Activated CD8-positive, alpha-beta T cell treated with anti-CD3 and anti-CD28 coated beads for 36 hours (primary cell): ENCODE measurements at regions not wholly inside any gene's neighbourhood (a gene's known extent, or its start where the extent isn't known, plus 50 kb on each side); places are given as distances from the start of the nearest gene placed in this dataset.

ENCODE experiments used
- ATAC-seq: fragments of 200-7000 bp; cut with Tn5 transposase; one replicate; pipeline ENCODE4 v1.10.0; 2021; ENCODE audit warnings: mild to moderate bottlenecking, moderate library complexity
- CTCF ChIA-PET: fragments of 350-600 bp; sonication (Branson Sonifier 250); formaldehyde crosslinking; loops from one replicate; lab custom pipeline; 2021; ENCODE audit warnings: antibody characterized with exemption; lab: Charles Lee
- POLR2A ChIA-PET: fragments of 350-600 bp; sonication (Branson Sonifier 250); formaldehyde crosslinking; loops from one replicate; lab custom pipeline; 2021; ENCODE audit warnings: antibody characterized with exemption; lab: Charles Lee
- DNase-seq: peaks from one replicate; pipeline ENCODE4 v3.0.0-alpha.2; 2020
- H3K27ac Mint-ChIP-seq: one replicate; pipeline ENCODE4 v1.8.0; 2021; ENCODE audit warnings: mild to moderate bottlenecking, mixed read lengths
- H3K27me3 Mint-ChIP-seq: one replicate; pipeline ENCODE4 v1.8.0; 2021; ENCODE audit warnings: mixed read lengths
- H3K36me3 Mint-ChIP-seq: one replicate; pipeline ENCODE4 v1.8.0; 2021; ENCODE audit warnings: low read depth, mixed read lengths
- H3K4me1 Mint-ChIP-seq: one replicate; pipeline ENCODE4 v1.8.0; 2021; ENCODE audit warnings: low read depth, mixed read lengths
- H3K4me3 Mint-ChIP-seq: one replicate; pipeline ENCODE4 v1.8.0; 2021; ENCODE audit warnings: mild to moderate bottlenecking, moderate library complexity, mixed read lengths
- H3K9me3 Mint-ChIP-seq: one replicate; pipeline ENCODE4 v1.8.0; 2021; ENCODE audit warnings: mixed read lengths
- CTCF ChIP-seq: fragments of 200-600 bp; IDR thresholded peaks from one replicate; pipeline ENCODE4 v1.8.0; 2022; ENCODE audit warnings: antibody characterized with exemption, mild to moderate bottlenecking
- intact Hi-C: fragments of 100-400 bp; cut with micrococcal nuclease; formaldehyde crosslinking; loops from one replicate; pipeline ENCODE4 v1.10.0; 2022

- TF ChIP-seq CTCF, result no peak
- ChIA-PET CTCF (interaction anchor here (0.8 to 1.0 kb wide), 2 partner anchors 12 to 63 kb away, joined by 3 to 4 read pairs; no protein-coding TSS in a partner anchor), POLR2A (interaction anchor here (0.6 kb wide), 1 partner anchor 230 kb away, joined by 3 read pairs; no protein-coding TSS in a partner anchor)
- H3K36me3 Mint-ChIP-seq, result no peaks in the 10 kb centered on the region
- H3K4me3 Mint-ChIP-seq, result no peak overlapping the region
- peaks cover 21% of the 10 kb centered on the region for H3K4me1 Mint-ChIP-seq
- no peaks in the 10 kb centered on the region for H3K9me3 Mint-ChIP-seq
- ATAC-seq (no peak), DNase-seq (no peak)
- H3K27ac Mint-ChIP-seq, result no peak overlapping the region
- intact Hi-C loops, result no loop called here
- no peaks in the 10 kb centered on the region for H3K27me3 Mint-ChIP-seq
Observed at GRCh38 chr4:10186228-10187214, 69.9 kb upstream of the WDR1 start.

GRCh38 chr4:10185518-10186227 lies 69.1 kb upstream of the WDR1 start:
- POLR2A ChIA-PET, result interaction anchor here (0.6 kb wide), 1 partner anchor 231 kb away, joined by 3 read pairs; no protein-coding TSS in a partner anchor
- Mint-ChIP-seq H3K4me1 (peaks cover 30% of the 10 kb centered on the region), H3K27ac (no peak overlapping the region), H3K27me3 (no peaks in the 10 kb centered on the region), H3K4me3 (no peak overlapping the region), H3K36me3 (peaks cover 4% of the 10 kb centered on the region), H3K9me3 (peaks cover 5% of the 10 kb centered on the region)
- CTCF ChIA-PET, result interaction anchor here (0.9 kb wide), 1 partner anchor 15 kb away, joined by 3 read pairs; no protein-coding TSS in a partner anchor
- ATAC-seq (no peak), DNase-seq (no peak)
- no peak for TF ChIP-seq CTCF
- intact Hi-C loops, result no loop called here

GRCh38 chr4:10184501-10184938 lies 67.9 kb upstream of the WDR1 start:
- no peak for ATAC-seq
- Mint-ChIP-seq H3K27ac (no peak overlapping the region), H3K27me3 (no peaks in the 10 kb centered on the region), H3K4me1 (peaks cover 32% of the 10 kb centered on the region), H3K36me3 (peaks cover 4% of the 10 kb centered on the region), H3K9me3 (peaks cover 5% of the 10 kb centered on the region), H3K4me3 (no peak overlapping the region)
- intact Hi-C loops, result loop anchor here (5.0 kb wide), 1 partner anchor 62 kb away; no protein-coding TSS in a partner anchor
- CTCF ChIA-PET, result interaction anchor here (1.0 kb wide), 1 partner anchor 19 kb away, joined by 3 read pairs; no protein-coding TSS in a partner anchor
- no peak for TF ChIP-seq CTCF
- POLR2A ChIA-PET, result no interaction called here
- DNase-seq, result no peak

GRCh38 chr4:10184041-10184440 lies 67.4 kb upstream of the WDR1 start:
- H3K27ac Mint-ChIP-seq, result no peak overlapping the region
- no peak for ATAC-seq
- peaks cover 32% of the 10 kb centered on the region for H3K4me1 Mint-ChIP-seq
- CTCF ChIA-PET, result interaction anchor here (1.0 kb wide), 1 partner anchor 18 kb away, joined by 3 read pairs; no protein-coding TSS in a partner anchor
- no peak for DNase-seq
- H3K27me3 Mint-ChIP-seq, result no peaks in the 10 kb centered on the region
- peaks cover 4% of the 10 kb centered on the region for H3K36me3 Mint-ChIP-seq
- H3K4me3 Mint-ChIP-seq, result no peak overlapping the region
- intact Hi-C loops, result loop anchor here (5.0 kb wide), 1 partner anchor 62 kb away; no protein-coding TSS in a partner anchor
- POLR2A ChIA-PET, result no interaction called here
- TF ChIP-seq CTCF, result no peak
- peaks cover 5% of the 10 kb centered on the region for H3K9me3 Mint-ChIP-seq
